OCI-LY3 (cell line): ENCODE measurements at regions not wholly inside any gene's neighbourhood (a gene's known extent, or its start where the extent isn't known, plus 50 kb on each side); places are given as distances from the start of the nearest gene placed in this dataset.
"Not testable (repeated sequence)": the region's sequence is repeated elsewhere in the genome, so short reads cannot be mapped to it uniquely, and the experiment has no call there.

ENCODE experiments used
- H2AFZ ChIP-seq: fragments of 200-600, 300-600 bp; shearing (Covaris generic); 2 replicates; pipeline ENCODE4 v1.6.0; 2014; ENCODE audit warnings: antibody characterized with exemption, low read depth, low read length
- H3K27ac ChIP-seq: fragments of 200-600, 300-600 bp; sonication (generic); 2 replicates; pipeline ENCODE4 v1.5.1; 2014; ENCODE audit warnings: mild to moderate bottlenecking, low read length, moderate library complexity, mixed read lengths
- H3K27me3 ChIP-seq: fragments of 200-600, 300-600 bp; sonication (generic); 2 replicates; pipeline ENCODE4 v1.6.1; 2014; ENCODE audit warnings: low read depth, low read length, mixed read lengths
- H3K36me3 ChIP-seq: fragments of 200-600, 300-600 bp; sonication (generic); replicated peaks from 2 replicates; pipeline ENCODE3; 2014; ENCODE audit warnings: low read depth, low read length, mixed read lengths
- H3K4me1 ChIP-seq: fragments of 300-600, 200-600 bp; sonication (generic); 2 replicates; pipeline ENCODE4 v1.6.1; 2014; ENCODE audit warnings: low read length, mixed read lengths
- H3K4me2 ChIP-seq: fragments of 200-600, 300-600 bp; sonication (generic); 2 replicates; pipeline ENCODE4 v1.6.1; 2014; ENCODE audit warnings: low read length, mixed read lengths
- H3K4me3 ChIP-seq: fragments of 300-600, 200-600 bp; sonication (generic); 2 replicates; pipeline ENCODE4 v1.5.1; 2014; ENCODE audit warnings: antibody characterized with exemption, mild to moderate bottlenecking, low read length, moderate library complexity
- H3K79me2 ChIP-seq: fragments of 300-600, 200-600 bp; shearing (Covaris generic); 2 replicates; pipeline ENCODE4 v1.6.1; 2014; ENCODE audit warnings: mild to moderate bottlenecking, low read length, mixed read lengths
- H3K9ac ChIP-seq: fragments of 300-600, 200-600 bp; shearing (Covaris generic); 2 replicates; pipeline ENCODE4 v1.6.0; 2014; ENCODE audit warnings: mild to moderate bottlenecking, low read length, moderate library complexity
- H3K9me3 ChIP-seq: fragments of 200-600, 300-600 bp; shearing (Covaris generic); 2 replicates; pipeline ENCODE4 v1.6.1; 2014; ENCODE audit warnings: low read length, mixed read lengths; ENCODE audit not compliant: insufficient read depth
- H4K20me1 ChIP-seq: fragments of 200-600, 300-600 bp; sonication (generic); 2 replicates; pipeline ENCODE4 v1.6.1; 2016; ENCODE audit warnings: low read length, mixed read lengths; ENCODE audit not compliant: insufficient read depth

GRCh38 chr16:29287871-29288535 lies 118.5 kb downstream of the NPIPB11 start:
- H3K4me3 ChIP-seq, H3K36me3 ChIP-seq, H3K27me3 ChIP-seq, H3K4me2 ChIP-seq, H2AFZ ChIP-seq, H3K79me2 ChIP-seq, H3K9me3 ChIP-seq, H3K9ac ChIP-seq, H3K27ac ChIP-seq, H4K20me1 ChIP-seq, H3K4me1 ChIP-seq: not testable (repeated sequence)

DNA sequence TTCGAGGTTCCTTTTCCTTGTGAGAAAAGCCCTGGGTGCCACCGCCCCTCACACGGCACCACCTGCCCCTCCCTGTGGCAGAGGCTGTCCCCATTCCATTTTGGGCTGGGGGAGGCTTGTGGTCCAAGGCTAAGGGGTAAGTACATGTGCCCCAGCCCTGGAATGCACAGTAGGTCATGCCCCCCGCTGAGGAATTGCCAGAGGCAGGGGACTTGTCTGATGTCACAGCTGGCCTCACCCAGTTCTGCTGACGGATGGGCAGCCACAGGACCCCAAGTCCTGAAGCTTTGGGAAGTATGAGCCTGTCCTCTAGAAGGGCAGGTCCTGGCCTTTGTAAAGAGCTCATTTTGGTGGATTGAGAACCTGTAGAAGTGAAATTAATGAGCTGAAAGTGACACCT lies 119.3 kb downstream of the NPIPB11 start:
- not testable (repeated sequence) for H3K9me3 ChIP-seq, H3K4me1 ChIP-seq, H3K4me3 ChIP-seq, H3K4me2 ChIP-seq, H3K9ac ChIP-seq, H3K27me3 ChIP-seq, H4K20me1 ChIP-seq, H3K27ac ChIP-seq, H2AFZ ChIP-seq, H3K36me3 ChIP-seq, H3K79me2 ChIP-seq

GRCh38 chr16:29286796-29287195 lies 119.7 kb downstream of the NPIPB11 start:
- H3K4me2 ChIP-seq, H3K4me1 ChIP-seq, H3K36me3 ChIP-seq: not testable (repeated sequence)

GRCh38 chr16:29286161-29286560 lies 120.3 kb downstream of the NPIPB11 start:
- not testable (repeated sequence) for H3K27ac ChIP-seq, H3K9ac ChIP-seq, H3K4me2 ChIP-seq, H3K79me2 ChIP-seq, H3K36me3 ChIP-seq, H2AFZ ChIP-seq, H4K20me1 ChIP-seq, H3K4me1 ChIP-seq, H3K9me3 ChIP-seq, H3K4me3 ChIP-seq, H3K27me3 ChIP-seq

More at GRCh38 chr16:29286796-29287195, 119.7 kb downstream of the NPIPB11 start:
- H2AFZ ChIP-seq, H3K9ac ChIP-seq, H3K27me3 ChIP-seq, H3K79me2 ChIP-seq, H3K9me3 ChIP-seq, H3K27ac ChIP-seq, H3K4me3 ChIP-seq, H4K20me1 ChIP-seq: not testable (repeated sequence)

DNA sequence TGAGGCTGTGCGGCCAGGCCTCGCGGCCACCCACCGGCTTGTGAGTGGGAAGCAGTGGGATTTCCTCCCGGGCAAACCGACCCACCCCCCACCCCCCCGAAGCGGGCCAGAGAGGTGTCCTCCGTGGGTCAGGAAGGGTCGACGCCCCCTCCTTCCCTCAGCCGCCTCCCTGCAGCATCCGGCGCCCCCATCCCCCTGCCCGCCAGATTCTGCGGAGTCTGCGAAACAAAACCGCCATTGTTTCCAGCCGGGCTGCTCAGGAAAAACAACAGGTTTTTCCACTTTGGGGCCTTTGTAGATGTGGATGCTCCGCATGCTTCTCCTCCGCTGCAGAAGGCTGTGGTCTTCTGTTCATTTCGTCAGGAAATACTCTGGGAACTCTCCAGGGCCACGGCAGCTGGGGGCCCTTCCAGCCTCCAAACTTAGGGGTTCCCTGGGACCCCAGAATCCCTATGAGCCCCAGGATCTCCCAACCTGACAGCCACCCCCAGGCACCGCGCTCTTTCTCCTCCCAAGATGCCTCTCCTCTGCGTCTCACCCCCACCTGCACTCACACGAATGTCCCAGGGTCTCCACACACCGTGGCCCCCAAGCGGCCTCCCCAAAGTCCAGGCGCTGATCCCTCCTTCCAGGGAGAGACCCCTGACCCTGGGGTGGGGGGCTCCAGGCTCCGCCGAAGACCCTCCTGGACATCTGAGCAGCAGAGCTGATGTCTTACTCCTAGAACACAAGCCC lies 121.2 kb downstream of the NPIPB11 start:
- not testable (repeated sequence) for H3K4me3 ChIP-seq, H2AFZ ChIP-seq, H4K20me1 ChIP-seq, H3K9ac ChIP-seq, H3K9me3 ChIP-seq, H3K4me1 ChIP-seq, H3K27me3 ChIP-seq, H3K36me3 ChIP-seq, H3K79me2 ChIP-seq, H3K27ac ChIP-seq, H3K4me2 ChIP-seq

DNA sequence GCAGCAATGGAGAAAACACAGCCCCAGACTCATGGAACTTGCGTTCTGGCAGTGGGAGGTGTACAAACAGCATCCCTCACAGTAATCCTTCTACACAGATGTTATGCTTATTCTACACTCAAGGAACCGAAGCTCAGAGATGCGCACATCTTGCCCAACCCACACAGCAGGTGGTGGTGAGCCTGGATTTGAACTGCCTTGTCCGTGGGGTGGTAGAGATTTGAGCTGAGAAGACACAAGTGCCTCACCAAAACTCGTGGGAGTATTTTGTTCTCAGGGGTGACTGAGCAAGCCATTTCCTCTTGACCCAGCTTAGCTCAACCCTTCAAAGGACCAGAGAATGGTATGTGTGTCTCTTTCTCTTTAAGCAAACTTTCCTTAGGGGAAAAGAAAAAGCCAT lies 121.8 kb downstream of the NPIPB11 start:
- not testable (repeated sequence) for H3K4me1 ChIP-seq

GRCh38 chr16:29284159-29284558 lies 122.4 kb downstream of the NPIPB11 start:
- not testable (repeated sequence) for H3K36me3 ChIP-seq, H3K4me2 ChIP-seq, H3K27me3 ChIP-seq, H3K79me2 ChIP-seq, H2AFZ ChIP-seq, H3K9me3 ChIP-seq, H3K4me1 ChIP-seq, H3K4me3 ChIP-seq, H4K20me1 ChIP-seq, H3K27ac ChIP-seq, H3K9ac ChIP-seq

More for the DNA sequence above, 121.8 kb downstream of the NPIPB11 start:
- H3K36me3 ChIP-seq, H3K4me3 ChIP-seq, H3K9me3 ChIP-seq, H2AFZ ChIP-seq, H3K79me2 ChIP-seq, H4K20me1 ChIP-seq, H3K4me2 ChIP-seq, H3K27me3 ChIP-seq, H3K9ac ChIP-seq, H3K27ac ChIP-seq: not testable (repeated sequence)

- H4K20me1 ChIP-seq, H3K9me3 ChIP-seq, H3K4me2 ChIP-seq, H3K36me3 ChIP-seq, H3K9ac ChIP-seq, H3K79me2 ChIP-seq, H3K27ac ChIP-seq, H3K4me3 ChIP-seq, H2AFZ ChIP-seq, H3K4me1 ChIP-seq, H3K27me3 ChIP-seq: not testable (repeated sequence)
Measured at GRCh38 chr16:29278097-29278871, 128.2 kb downstream of the NPIPB11 start.

DNA sequence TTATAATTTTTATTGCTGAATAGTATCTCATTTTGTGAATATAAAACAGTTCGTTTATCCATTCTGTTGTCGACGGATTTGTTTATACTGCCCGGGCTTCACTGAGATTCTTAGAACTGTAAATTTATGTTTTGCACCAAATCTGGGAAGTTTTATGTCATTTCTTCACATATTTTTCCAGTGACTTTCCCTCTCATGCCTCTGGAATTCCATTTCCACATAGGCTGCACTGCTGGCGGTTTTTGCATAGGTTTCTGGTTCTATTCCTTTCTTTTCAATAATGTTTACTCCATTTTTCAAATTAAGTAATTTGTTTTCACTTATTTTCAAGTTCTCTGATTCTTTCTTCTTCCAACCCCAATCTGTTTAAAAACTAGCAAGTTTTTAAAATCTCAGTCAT lies 130.1 kb downstream of the NPIPB11 start:
- H3K4me1 ChIP-seq, H3K4me3 ChIP-seq, H3K27ac ChIP-seq, H3K27me3 ChIP-seq, H3K4me2 ChIP-seq, H3K79me2 ChIP-seq, H3K36me3 ChIP-seq, H3K9me3 ChIP-seq, H4K20me1 ChIP-seq, H3K9ac ChIP-seq, H2AFZ ChIP-seq: not testable (repeated sequence)
